ENCODE measurements at regions not wholly inside any gene's neighbourhood (a gene's known extent, or its start where the extent isn't known, plus 50 kb on each side); places are given as distances from the start of the nearest gene placed in this dataset.
"Not testable (repeated sequence)": the region's sequence is repeated elsewhere in the genome, so short reads cannot be mapped to it uniquely, and the experiment has no call there.

DNA sequence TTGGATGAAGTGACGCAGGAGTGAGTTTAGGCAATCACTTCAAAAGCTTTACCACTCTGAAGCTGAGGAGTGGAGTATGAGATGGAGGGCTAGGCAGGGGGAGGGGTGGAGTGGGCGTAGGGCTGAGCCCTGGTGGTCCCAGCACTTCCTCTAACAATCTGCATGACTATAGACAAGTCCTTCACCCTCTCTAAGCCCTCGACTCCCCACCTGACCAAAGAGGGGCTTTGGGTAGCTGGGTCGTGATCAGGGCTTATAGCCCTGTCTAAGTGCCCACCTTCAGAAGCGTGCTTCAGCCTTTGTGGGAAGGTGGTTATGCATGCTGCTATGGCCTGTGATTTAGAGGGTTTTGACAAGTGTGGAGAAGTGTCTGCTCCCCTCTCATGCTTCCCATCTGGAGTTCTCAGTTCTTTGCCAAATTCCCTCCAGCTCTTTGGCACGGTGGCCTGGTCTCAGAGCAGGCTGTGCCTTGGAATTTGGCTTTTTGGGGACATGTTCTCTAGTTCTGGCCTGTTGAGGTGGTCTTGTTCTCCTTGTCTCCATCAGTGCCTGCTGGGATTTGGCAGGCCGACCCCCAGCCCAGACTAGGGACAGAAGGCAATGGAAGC, 53.0 kb downstream of the ACTBL2 start:
- DNase-seq, result no peak

DNA sequence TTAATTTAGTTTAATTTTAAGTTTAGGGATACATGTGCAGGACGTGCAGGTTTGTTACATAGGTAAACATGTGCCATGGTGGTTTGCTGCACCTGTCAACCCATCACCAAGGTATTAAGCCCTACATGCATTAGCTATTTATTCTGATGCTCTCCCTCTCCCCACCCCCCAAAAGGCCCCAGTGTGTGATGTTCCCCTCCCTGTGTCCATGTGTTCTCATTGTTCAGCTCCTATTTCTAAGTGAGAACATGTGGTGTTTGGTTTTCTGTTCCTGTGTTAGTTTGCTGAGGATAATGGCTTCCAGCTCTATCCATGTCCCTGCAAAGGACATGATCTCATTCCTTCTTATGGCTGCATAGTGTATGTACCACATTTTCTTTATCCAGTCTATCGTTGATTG, 53.6 kb downstream of the ACTBL2 start:
- not testable (repeated sequence) for DNase-seq

DNA sequence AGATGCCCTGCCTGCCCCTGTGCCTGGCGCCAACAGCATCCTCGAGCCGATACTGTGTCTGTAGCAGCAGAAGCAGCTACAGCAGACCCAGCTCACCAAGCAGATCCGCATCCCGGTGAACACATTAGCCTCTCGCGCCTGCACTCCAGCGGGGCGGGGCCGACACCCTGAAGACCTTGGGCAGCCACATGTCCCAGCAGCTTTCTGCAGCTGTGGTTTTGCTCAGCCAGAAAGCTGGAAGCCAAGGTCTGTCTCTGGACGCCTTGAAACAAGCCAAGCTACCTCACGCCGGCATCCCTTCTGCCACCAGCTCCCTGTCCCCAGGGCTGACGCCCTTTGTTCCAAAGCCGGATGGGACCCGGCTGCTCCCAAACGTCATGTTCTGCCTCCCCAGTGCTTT, 59.6 kb downstream of the ACTBL2 start:
- DNase-seq, result no peak

DNA sequence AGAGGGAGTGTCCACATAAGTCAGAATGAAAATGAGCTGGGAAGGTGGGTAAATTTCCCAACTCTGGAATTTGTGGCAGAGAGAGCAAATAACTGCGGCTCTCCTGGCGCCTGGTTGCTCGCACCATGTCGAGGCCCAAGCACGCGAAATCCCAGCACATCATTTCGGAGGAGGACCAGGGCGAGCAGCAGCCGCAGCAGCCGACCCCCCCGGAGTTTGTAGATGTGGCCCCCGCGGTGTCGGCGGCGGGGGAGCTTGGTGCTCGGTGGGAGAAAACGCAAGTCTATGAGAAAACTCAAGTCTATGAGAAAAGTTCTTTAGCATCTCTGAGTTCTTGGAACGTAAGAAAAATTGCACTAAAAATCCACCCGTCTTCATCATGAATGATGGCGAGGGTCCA, 60.3 kb downstream of the ACTBL2 start:
- DNase-seq, result no peak

DNA sequence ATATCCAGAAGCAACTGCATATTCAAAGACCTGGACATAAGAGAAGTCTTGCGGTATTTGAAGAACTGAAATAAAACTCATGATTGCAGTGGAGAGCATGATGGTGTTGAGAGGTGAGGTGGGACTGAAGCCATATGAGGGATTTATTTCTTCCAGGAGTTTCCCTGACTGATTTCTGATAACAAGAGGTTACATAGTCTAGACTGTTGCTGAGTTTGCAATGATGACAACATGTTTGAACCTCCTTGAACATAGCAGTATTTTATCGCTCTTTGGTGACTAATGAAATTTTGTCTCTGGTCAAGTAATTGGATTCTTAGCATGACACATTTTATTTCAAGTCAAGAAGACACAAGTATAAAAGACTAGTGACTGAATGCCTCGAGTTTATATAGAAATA, 61.8 kb downstream of the ACTBL2 start:
- no peak for DNase-seq

DNA sequence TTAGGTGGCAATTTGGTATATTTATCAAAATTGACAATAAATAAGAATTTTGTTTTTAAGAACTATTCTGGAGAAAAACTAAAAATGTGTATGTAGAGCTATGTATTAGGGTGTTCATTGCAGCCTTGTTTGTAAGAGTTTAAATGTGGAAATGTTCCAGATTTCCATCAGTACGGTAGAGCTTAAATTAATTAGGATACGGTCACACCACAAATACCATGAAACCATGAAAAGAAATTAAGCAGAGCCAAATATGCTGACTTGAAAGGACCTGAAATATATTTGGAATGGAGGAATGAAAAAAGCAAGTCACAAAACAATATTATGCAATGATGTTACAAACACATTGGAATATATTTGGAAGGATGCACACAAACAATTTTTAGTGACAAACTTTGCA, 64.6 kb downstream of the ACTBL2 start:
- DNase-seq, result no peak

DNA sequence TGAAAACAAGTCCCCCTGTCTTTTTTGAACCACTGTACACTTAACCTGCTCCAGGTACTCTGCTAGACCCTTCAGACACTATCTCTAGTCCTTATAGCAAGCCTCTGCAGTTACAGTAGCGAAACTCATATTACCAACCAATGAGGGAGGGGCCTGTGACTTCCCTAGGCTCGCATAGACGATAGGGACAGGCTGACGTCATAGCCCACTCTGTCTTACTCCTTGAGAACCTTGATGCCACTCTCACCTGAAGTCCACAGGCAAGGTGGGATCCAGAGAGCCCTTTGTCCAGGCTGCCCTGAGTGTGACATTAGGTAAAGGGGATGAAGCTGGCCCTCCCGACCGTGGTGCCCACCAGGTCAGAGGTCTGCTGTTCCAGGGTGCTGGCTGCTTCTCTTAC, 65.3 kb downstream of the ACTBL2 start:
- DNase-seq, result no peak

DNA sequence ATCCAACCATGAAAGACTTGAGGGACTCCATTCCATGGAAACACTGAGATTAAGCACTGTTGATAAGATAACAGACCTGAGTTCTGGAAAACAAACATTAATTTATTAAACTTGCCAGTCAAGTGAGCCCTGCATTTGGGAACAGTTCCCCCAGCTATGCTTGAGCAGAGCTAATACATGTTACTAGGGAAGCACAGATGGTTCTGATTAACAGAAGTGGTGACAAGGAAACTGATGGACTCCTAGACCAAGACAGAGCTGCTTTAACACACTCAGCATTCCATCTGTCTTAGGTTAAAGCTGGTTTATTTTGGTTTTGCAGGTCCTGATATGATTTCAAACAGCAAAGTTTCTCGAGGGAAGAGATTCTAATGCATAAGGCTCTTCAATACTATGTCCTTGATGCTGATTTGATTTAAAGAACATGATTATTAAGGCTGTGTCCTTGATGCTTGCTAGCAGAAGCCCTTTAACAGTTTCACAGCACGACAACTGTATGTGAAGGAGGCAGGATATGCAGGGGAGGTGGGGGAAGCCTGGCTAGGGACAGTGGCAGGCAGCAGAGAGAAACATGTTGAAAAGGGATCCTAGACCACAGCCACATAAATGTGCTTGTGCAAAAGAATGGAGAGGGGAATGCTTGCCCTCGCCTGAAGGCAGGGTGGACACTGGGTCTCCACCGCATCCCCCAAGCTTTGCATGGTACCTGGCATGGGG, 66.2 kb downstream of the ACTBL2 start:
- DNase-seq, result no peak

DNA sequence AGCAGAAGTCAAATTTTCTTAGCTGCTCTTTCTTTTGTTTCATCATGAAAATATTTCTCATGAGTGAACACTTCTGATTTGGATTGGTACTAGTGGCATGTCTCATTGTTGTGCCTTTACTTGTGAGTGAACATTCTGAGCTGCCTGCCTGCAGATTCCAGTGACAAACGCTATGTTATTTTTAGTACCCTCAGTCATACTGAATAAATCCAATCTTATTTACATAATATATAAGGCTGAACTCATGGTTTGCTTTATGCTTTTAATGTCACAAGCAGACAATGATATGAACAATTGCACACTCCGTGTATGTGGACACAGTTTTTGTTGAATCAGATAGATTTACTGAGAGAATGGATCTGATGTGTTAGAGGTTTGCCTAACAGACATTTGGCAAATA, 67.8 kb downstream of the ACTBL2 start:
- DNase-seq, result no peak

DNA sequence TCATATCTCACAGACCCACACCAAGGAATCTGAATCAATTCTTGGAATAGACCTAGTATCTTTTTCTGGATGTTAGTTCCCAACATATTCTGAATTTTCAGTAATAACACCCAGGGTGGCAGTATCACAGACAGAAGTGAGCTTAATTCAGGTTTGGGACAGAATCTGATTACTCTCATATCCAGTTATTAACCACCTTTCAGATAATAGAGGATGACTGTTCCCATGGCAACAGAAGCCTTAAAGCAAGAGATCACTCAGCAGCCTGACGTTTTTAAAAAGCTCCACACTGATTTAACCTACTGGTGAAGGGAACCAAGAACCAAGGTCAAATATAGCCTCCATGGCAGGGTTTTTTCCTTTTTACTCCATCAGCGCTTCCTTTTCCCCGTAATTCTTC, 68.4 kb downstream of the ACTBL2 start:
- DNase-seq, result no peak

DNA sequence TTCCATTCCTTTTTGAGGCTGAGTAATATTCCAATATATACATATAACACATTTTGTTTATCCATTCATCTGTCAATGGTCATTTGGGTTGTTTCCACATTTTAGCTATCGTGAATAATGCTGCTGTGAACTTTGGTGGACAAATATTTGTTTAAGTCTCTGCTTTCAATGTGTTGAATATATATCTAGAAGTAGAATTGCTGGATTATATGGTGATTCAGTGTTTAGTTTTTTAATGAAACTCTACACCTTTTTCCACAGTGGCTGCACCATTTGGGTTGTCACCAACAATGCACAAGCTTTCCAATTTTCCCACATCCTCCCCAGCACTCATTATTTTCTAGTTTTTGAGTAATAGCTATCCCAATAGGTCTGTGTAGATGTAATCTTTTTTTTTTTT, 69.5 kb downstream of the ACTBL2 start:
- DNase-seq, result no peak

DNA sequence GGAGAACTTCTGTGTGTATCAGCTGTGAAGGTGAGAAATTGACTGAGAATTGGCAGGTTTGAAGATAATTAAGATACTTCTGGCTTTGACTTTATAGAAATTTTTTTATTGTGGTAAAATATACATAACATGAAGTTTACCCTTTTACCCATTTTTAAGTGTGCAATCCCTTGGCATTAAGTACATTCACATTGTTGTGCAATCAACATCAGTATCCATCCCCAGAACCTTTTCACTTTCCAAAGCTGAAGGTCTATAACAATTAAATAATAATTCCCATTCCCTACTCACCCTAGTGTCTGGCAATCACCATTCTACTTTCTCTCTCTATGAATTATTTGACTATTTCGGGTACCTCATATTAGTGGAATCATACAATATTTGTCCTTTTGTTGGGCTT, 69.9 kb downstream of the ACTBL2 start:
- DNase-seq, result no peak

DNA sequence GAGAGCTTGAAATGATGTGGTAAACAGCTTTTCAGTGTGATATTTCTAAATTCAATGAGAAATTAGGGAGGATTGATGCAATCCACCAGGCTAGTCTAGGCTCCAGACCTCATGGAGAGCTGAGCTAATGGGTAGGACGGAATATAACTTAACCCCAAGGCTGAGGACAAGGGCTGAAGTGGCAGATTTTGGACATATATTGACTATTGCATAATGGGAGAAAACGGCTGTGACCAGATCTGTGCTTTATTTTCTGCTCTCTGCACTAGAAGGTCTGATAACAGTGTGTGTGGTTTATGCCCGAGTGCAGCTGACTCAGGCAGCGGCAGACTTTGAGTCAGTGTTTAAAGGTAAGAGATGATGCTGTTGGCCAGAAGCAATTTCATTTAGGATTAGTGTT, 70.6 kb downstream of the ACTBL2 start:
- no peak for DNase-seq

DNA sequence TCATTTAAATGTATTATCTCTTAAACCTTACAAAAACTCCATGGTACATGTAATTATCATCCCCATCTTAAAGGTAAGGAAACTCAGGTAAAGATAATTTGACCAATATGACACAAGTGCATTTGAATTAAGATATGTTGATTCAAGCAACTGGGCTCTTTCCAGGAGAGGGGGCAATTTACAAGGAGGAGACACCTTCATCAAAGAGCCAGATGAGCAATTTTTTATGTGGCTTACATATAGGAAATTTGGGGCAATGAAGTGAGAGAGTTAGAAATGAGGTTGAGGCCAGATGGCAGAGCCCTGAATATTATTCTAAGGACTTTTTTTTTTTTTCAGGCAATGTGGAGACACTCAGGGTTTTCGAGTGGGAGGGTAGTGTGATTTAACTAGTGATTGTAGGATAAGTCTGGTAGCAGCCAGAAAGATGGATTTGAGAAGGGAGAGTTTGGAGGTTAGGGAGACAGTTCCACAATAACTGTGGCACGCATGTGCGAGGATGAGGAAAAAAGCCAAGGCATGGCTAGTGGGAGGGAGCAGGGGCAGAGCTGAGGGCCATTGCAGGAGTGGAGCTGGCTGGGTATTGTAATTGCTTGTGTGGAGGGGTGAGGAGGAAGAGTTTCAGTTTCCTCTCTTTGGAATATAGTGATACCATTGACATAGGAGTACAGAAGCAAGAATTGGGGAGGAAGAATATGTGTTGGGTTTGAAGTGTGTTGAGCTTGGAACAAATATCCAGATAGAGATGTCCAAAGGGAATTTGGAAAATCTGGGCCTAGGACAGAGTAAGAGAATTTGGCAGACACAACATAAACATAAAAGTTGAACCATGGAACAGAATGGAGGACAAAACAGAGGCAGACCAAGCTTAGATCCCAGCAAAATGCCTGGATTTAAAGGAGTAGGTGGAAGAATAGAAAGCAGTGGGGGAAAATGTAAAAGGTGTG, 72.0 kb downstream of the ACTBL2 start:
- no peak for DNase-seq

DNA sequence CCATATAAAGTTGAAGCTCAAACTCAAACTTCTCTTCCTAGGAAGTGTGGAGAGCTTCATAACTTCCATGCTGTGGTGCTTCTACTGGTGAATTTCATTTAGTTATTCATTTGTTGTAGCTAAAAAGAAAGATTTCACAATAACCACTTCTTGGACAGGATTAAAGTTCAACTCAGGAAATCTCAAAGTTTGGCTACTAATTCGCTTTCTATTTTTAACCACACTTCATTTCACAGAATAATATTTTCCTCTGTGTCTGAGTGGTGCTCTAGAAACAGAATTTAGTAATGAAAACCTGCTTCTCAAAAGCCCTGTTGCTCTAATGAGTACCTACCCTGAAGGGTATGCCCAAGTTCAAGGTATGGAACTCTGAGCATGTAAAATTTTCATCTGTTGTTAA, 73.9 kb downstream of the ACTBL2 start:
- DNase-seq, result no peak

DNA sequence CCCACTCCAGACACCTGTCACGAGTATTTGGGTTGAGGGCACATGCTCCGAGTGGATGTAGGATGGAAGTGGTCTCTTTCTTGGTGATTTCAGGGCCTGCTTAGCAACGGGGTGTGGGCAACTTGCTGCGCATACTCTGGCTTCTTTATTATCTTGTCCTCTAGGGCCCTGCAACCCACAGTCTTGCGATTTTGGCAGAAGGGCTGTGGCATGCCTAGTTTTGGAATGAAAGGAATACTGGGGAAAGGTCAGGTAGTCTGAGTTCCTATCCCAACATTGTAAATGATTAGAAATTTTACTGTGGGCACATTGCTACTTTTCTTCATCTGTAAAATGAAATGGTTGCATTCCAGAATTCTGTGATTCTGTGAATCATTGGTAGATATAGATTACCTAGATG, 74.3 kb downstream of the ACTBL2 start:
- DNase-seq, result no peak

DNA sequence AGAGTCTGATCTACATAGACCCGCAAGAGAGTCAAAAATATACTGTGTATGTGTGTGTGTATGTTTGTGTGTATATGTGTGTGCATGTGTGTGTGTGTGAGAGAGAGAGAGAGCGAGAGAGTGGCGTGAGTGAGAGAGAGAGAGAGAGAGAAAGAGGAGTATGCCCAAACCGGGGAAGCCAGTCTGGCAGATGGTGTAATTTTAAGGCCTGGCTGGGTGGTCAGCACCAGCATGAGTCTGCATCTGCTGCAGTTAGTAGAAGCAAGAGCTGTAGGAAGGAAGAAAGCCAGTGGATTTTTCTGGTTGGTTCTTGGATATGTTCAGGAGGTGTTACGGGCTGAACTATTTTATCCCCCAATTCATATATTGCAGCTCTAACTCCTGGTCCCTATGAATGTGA, 75.2 kb downstream of the ACTBL2 start:
- no peak for DNase-seq

DNA sequence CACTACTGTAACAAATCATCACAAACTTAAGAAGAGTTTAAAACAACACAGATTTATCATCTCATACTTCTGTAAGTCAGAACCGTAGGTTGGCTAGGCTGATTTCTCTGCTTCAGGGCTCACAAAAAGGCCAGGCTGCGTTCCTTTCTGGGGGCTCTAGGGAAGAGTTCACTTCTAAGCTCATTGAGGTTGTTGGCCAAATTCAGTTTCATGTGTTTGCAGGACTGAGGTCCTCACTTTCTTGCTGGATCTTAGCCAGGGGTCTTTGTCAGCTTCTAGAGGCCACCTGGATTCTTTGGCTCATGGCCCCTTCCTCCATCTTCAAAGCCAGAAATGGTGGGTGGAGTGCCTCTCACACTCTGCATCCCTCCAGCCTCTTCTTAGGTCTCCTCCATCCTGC, 76.0 kb downstream of the ACTBL2 start:
- no peak for DNase-seq

DNA sequence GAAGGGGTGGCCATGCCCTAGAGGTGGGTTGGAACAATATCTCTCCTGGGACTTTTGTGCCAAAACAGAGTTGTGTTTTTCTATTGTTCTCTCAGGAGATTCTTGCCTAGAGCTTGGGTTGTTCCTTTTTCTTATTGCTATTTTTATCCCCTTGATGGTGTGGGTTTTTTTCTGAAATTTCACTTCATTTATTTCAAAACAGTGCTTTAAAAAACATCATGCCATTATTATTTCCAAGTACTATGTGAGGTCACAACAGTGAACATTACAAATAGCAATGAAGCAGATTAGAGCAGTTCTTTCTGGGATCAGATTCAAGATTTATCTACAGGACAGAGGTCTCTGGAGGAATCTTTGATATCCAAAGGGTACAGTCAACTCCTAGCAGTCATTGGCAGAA, 76.6 kb downstream of the ACTBL2 start:
- DNase-seq, result no peak

DNA sequence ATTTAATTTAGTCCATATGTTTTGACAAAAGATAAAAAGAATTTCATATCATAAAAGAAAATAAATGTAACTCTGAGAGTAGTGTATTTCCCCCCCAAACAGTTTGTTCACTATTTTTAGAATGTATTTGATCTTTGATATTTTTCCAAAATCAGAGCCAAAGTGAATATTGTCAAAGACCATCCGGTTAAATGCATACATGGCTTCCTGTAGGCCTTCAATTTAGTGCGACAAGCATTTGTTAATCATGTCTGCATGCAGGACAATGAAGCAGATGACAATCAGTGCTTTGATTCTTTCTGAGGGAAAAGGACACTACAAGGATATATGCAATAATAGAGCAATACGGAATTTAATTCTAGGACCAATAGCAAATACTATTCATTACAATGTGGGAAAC, 79.8 kb downstream of the ACTBL2 start:
- no peak for DNase-seq

DNA sequence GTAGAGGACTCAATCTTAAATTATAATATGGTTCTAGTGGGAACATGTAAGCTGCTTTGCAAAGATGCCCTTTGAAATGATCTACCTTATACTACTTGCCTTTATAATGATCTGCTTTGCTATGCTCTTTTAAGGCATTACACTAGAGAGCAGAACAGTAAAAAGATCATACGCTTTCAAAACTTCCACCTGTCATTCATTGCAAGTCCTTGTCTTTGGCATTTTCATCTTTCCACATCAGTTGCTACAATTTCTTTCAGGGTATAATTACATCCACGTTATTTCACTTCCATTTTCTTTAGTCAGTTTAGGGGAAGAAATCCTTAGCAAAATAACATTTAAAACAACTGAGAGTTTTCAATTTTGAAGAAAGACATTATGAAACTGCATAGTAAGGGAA, 80.3 kb downstream of the ACTBL2 start:
- DNase-seq, result no peak

DNA sequence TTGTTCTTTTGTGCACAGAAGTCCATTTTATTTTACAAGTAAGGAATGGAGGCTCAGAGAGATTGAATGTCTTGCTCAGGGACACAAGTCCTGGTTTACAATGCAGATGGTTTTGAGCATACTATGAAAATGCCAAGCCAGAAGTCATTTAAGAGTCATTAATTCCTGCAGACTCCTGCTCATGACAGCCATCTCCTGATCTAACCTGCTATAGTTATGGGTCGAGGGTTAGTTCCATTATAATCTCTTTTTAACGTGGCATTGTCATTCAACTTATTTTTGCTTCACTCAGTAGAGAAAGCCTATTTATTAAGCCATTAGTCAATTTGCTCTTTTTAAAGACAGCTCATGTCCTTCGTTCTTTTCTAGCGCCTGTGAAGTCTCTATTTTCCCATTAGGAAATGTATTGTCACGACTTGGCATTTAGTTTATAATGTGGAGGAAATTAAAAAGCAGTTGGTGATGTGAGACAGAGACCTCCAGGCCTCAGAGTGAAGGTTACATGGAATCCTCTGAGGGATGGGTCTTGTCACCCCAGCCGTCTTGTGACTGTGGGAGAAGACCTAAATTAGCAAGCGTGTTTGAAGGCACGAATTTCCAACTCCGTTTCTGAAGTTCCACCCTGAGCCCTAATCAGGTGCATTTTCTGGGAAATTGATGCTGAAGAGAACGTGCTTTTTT, 84.1 kb downstream of the ACTBL2 start:
- DNase-seq, result no peak

DNA sequence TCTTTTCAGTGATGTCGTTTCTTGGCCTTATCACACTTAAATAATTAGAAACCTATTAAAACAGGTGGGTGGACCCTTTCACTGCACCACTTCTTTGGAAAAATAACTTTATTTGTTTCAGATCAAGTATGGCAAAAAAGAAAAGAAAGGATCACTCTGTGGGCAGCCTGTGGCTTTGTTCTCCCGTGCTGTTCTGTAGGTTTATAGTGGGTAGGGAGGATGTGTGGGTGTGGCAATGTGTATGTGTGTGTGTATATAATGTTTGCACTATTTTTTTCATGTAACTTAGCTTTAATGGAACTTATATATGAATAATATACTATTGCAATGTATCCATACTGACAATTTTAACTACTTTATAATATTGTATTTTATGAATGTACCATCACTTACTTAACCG, 85.9 kb downstream of the ACTBL2 start:
- DNase-seq, result no peak

Measured in central memory CD4-positive, alpha-beta T cell (primary cell).